ENCODE measurements at regions not wholly inside any gene's neighbourhood (a gene's known extent, or its start where the extent isn't known, plus 50 kb on each side); places are given as distances from the start of the nearest gene placed in this dataset.
"Not testable (repeated sequence)": the region's sequence is repeated elsewhere in the genome, so short reads cannot be mapped to it uniquely, and the experiment has no call there.

DNA sequence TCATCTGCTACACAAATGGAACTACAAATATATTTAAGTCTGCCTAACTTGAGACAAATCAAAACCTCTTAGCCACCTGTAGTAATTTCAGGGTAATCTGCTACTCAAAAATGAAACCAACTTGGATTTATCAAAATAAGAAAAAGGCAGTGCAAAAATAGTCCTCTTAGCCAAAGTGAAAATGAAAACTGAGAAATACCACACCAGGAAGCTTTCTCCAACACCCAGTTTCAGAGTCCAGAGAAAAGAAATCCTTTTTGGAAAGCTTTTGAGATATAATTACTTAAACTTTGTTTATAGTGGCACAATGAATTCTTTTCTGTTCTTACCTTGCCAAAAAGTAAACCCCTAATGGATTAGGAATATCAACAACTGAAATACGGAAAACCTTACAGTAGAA is 990.4 kb downstream of the EFNA5 start:
- no peak for DNase-seq

DNA sequence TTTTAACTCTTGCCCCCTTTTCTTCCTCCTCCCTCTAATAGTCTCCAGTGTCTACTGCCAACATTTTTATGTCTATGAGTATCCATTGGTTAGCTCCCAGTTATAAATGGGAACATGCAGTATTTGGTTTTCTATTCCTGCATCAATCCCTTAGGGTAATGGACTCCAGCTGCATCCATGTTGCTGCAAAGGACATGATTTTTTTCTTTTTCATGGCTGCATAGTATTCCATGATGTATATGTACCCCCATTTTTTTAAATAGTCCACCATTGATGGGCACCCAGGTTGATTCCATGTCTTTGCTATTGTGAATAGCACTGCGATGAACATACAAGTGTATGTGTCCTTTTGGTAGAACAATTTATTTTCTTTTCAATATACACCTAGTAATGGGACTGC is 993.7 kb downstream of the EFNA5 start:
- DNase-seq, result no peak

- no peak for DNase-seq
Measured at GRCh38 chr5:106675687-106676086, 995.0 kb downstream of the EFNA5 start.

DNA sequence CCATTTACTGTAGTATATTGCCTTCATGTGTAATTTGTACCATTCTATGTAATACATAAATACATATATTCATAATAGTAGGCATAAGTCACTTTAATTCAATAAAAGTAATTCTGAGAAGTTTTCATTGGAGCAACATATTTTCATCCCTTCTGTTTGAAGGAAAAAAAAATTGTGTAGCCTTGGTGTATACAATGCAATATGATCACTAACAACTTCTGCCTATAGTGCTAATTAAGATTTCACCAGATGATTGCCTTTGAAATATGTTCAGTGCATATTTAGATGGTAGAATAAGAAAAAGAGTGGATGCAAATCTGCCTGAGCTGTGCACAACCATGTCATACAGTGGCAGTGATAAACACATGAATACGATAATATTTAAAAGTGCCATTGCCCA is 996.8 kb downstream of the EFNA5 start:
- DNase-seq, result no peak

GRCh38 chr5:106661866-106662265 is 1008.9 kb downstream of the EFNA5 start:
- no peak for DNase-seq

GRCh38 chr5:106660681-106661080 is 1010.1 kb downstream of the EFNA5 start:
- no peak for DNase-seq

GRCh38 chr5:106658150-106658549 is 1012.6 kb downstream of the EFNA5 start:
- DNase-seq, result no peak

- no peak for DNase-seq
Measured at GRCh38 chr5:106656821-106657220, 1013.9 kb downstream of the EFNA5 start.

DNA sequence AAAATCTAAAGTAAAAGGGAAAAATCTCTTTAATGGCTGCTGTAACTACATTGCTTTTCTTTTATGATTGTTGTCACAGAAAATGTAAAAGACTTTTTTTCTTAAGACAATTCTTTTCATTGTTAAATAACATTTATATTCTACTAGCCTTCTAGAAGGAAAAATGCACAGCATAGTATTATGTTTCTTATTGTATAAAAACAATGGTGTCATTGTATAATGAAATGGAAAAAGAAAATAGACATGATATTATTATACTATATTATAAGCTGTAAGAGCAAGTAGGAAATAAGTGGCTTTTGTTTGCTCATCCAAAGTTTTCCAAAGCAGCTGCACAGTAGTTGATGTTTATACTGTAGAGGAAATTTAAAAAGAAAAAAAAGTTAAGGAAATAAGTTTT is 1021.7 kb downstream of the EFNA5 start:
- DNase-seq, result no peak

GRCh38 chr5:106648401-106648800 is 1022.3 kb downstream of the EFNA5 start:
- DNase-seq, result no peak

DNA sequence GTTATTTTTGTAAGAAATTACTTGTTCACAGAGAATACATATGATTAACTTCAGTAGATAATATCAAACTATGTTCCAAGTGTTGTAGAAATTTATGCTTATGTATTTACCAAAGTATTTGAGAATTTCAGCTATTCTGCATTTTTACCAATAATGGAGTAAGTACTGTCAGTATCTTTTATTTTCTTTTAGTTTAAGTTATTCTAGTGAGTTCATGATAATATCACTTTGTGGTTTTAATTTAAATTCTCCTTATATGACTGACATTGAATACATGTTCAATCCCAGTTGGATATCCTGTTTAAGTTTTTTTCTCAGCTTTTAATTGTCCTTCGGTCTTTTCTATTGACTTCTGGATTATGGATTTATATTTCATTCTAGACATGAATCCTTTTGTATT is 1024.6 kb downstream of the EFNA5 start:
- DNase-seq, result no peak

DNA sequence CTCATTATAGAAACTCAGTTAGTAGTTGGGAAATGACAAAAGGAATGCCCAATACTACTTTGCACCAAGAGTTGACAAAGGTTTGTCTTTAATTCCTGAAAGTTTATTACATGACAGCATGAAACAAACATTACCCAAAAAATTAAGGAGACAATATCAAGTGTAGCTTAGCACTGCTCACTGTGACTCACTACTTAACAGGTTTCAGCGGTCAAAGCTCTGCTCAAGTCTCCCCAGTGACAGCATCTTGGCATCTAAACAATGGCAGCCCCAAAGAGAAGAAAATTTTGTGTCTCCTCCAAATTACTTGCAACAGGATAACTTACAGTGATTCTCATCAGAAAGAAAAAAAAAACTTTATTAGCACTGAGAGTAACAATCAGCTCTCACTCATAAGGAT is 1030.2 kb downstream of the EFNA5 start:
- no peak for DNase-seq

DNA sequence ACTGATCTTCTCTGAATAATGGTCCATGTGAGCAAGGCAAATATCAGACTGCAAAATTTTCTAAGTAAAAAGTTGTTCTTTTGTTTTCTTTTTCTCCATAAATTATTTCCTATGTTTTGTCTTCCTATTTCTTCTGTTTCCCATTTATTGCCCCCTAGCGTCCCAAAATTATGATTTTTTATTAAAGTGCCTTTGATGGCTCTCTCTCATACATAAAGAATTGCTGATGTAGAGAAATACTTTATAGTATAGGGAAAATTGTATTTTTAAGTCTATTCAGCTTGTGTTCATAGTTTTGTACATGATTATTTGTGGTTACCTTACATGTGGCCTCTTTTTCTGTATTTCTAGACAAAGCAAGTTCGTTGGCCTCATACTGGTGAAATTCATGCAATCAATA is 1031.2 kb downstream of the EFNA5 start:
- DNase-seq, result no peak

- DNase-seq, result no peak
Measured at GRCh38 chr5:106637275-106637674, 1033.5 kb downstream of the EFNA5 start.

GRCh38 chr5:106634375-106634774 is 1036.4 kb downstream of the EFNA5 start:
- peak; percentile 24 for DNase-seq

- DNase-seq, result no peak
Measured at GRCh38 chr5:106633825-106634224, 1036.9 kb downstream of the EFNA5 start.

DNA sequence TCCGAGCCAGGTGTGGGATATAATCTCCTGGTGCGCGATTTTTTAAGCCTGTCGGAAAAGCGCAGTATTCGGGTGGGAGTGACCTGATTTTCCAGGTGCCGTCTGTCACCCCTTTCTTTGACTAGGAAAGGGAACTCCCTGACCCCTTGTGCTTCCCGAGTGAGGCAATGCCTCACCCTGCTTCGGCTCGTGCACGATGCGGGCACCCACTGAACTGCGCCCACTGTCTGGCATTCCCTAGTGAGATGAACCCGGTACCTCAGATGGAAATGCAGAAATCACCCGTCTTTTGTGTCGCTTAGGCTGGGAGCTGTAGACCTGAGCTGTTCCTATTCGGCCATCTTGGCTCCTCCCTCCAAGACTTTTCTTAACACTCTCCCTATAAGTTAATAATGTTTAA is 1042.3 kb downstream of the EFNA5 start:
- not testable (repeated sequence) for DNase-seq

- DNase-seq, result no peak
Measured at GRCh38 chr5:106610041-106610440, 1060.7 kb downstream of the EFNA5 start.

DNA sequence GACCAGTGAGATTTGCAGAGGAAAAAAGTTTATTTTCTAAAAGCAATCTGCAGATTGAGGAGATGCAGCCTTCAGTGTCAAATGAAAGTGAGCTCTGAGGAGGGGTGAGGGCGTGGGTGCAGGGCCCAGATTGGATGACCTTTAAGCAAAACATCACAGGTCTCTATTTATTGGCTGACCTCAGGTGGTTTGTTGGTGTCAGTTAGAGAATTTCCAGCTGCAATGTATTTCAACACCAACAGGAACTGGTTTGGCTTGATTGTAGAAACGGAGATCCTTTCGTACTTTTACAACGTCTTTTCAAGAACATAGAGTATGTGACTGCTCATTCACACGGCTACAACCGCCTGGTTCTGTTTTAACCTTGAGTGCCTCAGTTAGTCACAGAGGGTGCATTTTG is 1069.1 kb downstream of the EFNA5 start:
- no peak for DNase-seq

- no peak for DNase-seq
Measured at GRCh38 chr5:106600803-106601202, 1069.9 kb downstream of the EFNA5 start.

DNA sequence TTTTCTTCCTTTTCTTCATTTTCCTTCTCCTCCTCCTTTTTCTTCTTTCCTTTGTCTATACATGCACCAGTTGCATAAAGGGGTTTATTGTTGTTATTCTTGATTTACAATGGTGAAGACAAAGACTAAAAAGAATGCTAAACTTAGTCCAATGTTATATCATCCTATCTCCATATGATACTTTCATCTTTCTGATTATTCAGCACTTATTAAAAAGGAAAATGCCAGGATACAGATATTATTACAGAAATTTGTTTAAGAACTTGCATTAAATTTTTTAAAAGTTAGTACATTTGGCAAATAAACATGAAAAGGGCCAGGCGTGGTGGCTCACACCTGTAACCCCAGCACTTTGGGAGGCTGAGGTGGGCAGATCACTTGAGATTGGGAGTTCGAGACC is 1074.9 kb downstream of the EFNA5 start:
- no peak for DNase-seq

DNA sequence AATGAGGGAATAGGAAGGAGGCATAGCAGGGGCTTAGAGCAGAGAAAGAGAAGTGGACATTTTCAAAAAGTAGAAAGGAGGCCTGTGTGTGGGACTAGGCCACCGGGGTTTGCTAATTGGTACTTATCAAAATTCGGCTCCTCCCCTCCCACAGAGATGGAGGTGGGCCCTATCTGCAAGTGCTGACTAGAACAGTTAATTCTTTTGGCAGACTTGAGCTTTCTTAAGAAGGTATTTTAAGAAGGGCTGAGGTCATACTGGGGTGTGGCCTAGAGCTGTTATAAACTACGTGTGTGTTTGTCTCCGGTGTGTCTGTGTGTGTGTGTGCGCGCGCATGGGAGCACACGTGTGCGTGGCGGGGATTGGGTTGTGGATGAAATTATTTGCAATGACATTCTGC is 1086.5 kb downstream of the EFNA5 start:
- DNase-seq, result no peak

DNA sequence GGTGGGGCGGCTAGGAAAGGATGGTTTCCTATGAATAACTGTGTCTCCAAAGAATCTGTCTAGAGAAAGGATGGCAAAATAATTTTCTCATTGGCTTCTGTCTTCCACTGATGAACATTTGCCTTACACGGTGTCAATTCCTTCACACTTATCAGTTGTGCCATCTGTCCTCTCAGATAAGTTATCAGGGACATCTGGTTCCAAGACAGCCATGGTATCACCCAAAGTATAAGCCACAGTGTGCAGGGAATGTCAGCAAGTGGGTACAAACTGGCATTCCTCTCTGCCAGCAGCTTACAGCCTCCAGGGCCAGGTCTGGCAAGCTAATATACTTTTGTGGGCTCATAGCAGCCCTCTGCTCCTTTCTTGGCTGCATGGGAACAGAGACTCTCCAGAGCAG is 1092.0 kb downstream of the EFNA5 start:
- DNase-seq, result no peak

- DNase-seq, result no peak
Measured at GRCh38 chr5:106574820-106575219, 1095.9 kb downstream of the EFNA5 start.

DNA sequence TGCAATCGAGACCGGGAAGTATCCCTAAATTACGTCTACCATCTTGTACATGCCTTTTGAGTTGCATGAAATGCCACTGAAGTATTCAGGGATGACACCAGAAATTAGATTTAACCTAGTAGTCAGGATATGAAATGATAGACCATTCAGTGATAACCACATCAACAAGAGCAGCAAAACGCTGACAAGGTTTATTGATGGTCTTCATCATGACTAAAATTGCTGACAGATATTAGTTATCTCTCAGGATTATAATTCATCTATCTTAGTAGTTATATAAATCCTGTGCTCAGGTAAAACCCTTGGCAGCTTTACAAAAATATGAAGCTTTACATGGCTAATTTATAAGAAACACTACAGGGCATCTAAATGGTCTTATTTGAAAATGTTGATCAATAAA is 1104.7 kb downstream of the EFNA5 start:
- no peak for DNase-seq

DNA sequence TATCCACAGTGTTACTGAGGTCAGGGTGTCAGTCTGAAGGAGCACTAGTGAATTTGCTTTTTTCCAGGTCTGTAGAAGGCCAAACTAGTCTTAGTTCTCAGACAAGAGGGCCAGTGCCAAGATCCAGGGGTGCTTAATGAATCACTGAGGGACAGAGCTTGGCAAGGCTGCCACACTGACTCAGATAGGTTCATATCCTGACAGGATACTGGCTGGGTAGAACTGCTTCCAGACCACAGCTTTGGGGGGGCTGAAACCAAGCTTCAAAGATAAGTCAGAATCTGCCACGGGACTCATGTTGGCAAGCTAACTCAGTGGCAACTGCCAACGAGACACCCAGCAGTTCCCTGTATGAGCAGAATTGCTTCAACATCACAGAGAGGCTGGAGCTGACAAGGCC is 1125.4 kb downstream of the EFNA5 start:
- DNase-seq, result no peak
